ENCODE measurements at regions not wholly inside any gene's neighbourhood (a gene's known extent, or its start where the extent isn't known, plus 50 kb on each side); places are given as distances from the start of the nearest gene placed in this dataset.
A peak's percentile ranks its signal among the peaks of the same experiment; 100 is the strongest.
"Not testable (repeated sequence)": the region's sequence is repeated elsewhere in the genome, so short reads cannot be mapped to it uniquely, and the experiment has no call there.

GRCh38 chr12:9468998-9469397, 138.7 kb downstream of the KLRB1 start:
- peak; percentile 11 for TF ChIP-seq CTCF (IDR thresholded peaks at IDR 0.05; ENCODE audit: poor library complexity, severe bottlenecking)
- TF ChIP-seq EZH2 (IDR thresholded peaks at IDR 0.05; ENCODE audit: borderline replicate concordance, insufficient read depth, low read length, poor library complexity, severe bottlenecking); RAD21 (conservative IDR thresholded peaks at IDR 0.05); REST (IDR thresholded peaks at IDR 0.05; ENCODE audit: borderline replicate concordance); POLR2AphosphoS5 (IDR thresholded peaks at IDR 0.05): not testable (repeated sequence)
